ENCODE measurements at regions not wholly inside any gene's neighbourhood (a gene's known extent, or its start where the extent isn't known, plus 50 kb on each side); places are given as distances from the start of the nearest gene placed in this dataset.

- no peak overlapping the region for H3K4me3 ChIP-seq (replicated peaks; ENCODE audit: low read depth, low read length)
- DNase-seq (ENCODE audit: low read depth): no peak
- TF ChIP-seq, protein P1, sequence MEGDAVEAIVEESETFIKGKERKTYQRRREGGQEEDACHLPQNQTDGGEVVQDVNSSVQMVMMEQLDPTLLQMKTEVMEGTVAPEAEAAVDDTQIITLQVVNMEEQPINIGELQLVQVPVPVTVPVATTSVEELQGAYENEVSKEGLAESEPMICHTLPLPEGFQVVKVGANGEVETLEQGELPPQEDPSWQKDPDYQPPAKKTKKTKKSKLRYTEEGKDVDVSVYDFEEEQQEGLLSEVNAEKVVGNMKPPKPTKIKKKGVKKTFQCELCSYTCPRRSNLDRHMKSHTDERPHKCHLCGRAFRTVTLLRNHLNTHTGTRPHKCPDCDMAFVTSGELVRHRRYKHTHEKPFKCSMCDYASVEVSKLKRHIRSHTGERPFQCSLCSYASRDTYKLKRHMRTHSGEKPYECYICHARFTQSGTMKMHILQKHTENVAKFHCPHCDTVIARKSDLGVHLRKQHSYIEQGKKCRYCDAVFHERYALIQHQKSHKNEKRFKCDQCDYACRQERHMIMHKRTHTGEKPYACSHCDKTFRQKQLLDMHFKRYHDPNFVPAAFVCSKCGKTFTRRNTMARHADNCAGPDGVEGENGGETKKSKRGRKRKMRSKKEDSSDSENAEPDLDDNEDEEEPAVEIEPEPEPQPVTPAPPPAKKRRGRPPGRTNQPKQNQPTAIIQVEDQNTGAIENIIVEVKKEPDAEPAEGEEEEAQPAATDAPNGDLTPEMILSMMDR (IDR thresholded peaks at IDR 0.05; ENCODE audit: low read length, missing control alignments): no peak
Measured at GRCh38 chr6:82419132-82419581, 55.5 kb downstream of the TPBG start.

- TF ChIP-seq, protein P1 (IDR thresholded peaks at IDR 0.05; ENCODE audit: low read length, missing control alignments): no peak
- no peak overlapping the region for H3K4me3 ChIP-seq (replicated peaks; ENCODE audit: low read depth, low read length)
- DNase-seq (ENCODE audit: low read depth): no peak
Measured at GRCh38 chr6:82419859-82420258, 56.2 kb downstream of the TPBG start.

GRCh38 chr6:82430611-82431010 is 67.0 kb downstream of the TPBG start:
- TF ChIP-seq, protein P1 (IDR thresholded peaks at IDR 0.05; ENCODE audit: low read length, missing control alignments): no peak
- H3K4me3 ChIP-seq (replicated peaks; ENCODE audit: low read depth, low read length): no peak overlapping the region
- no peak for DNase-seq (ENCODE audit: low read depth)

- no peak for DNase-seq (ENCODE audit: low read depth)
- TF ChIP-seq, protein P1 (IDR thresholded peaks at IDR 0.05; ENCODE audit: low read length, missing control alignments): no peak
- H3K4me3 ChIP-seq (replicated peaks; ENCODE audit: low read depth, low read length): no peak overlapping the region
Measured at GRCh38 chr6:82436740-82437139, 73.1 kb downstream of the TPBG start.

GRCh38 chr6:82437701-82438100 is 74.1 kb downstream of the TPBG start:
- no peak for DNase-seq (ENCODE audit: low read depth)
- no peak overlapping the region for H3K4me3 ChIP-seq (replicated peaks; ENCODE audit: low read depth, low read length)
- TF ChIP-seq, protein P1 (IDR thresholded peaks at IDR 0.05; ENCODE audit: low read length, missing control alignments): no peak

DNA sequence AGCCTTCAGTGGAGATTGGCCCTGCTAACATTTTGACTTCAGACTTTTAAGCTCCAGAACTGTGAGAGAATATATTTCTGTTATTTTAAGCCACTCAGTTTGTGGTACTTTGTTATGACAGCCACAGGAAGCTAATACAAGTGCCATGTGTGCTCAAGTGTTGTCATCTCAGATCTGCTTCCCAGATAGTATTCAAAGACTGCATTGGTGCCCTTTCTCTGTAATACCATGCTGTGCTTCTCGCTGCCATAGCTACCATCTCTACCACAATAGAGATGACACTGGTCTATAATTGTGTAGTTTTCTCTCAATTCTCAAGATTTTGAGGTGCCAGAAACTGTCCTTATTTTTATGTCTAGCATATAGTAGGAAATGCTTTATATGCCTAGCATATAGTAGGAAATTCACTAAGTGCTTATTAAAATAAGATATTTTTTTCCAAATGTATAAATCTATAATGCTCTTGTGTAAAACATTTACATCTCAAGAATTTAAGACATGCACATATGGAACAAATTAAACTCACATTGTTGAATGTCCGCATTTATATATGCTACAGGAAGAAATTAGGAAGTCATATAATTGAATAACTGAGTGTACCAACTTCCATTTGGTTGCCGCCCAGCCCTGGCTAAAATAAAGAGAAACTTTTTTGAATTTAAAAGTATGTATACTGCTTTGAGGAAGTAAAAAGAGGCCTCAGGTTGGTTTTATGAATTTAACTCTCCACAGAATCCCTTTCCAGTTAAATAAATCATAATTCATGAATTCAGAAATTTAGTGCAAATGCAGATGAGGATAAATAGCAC is 77.6 kb downstream of the TPBG start:
- no peak overlapping the region for H3K4me3 ChIP-seq (replicated peaks; ENCODE audit: low read depth, low read length)
- TF ChIP-seq, protein P1 (IDR thresholded peaks at IDR 0.05; ENCODE audit: low read length, missing control alignments): no peak
- DNase-seq (ENCODE audit: low read depth): no peak
